K562 (cell line): ENCODE measurements at regions not wholly inside any gene's neighbourhood (a gene's known extent, or its start where the extent isn't known, plus 50 kb on each side); places are given as distances from the start of the nearest gene placed in this dataset.

Experiments used
- ATAC-seq: fragments of 200-7000 bp; cut with Tn5 transposase; 3 replicates; pipeline ENCODE4 v1.9.1; 2020; ENCODE audit warnings: moderate library complexity
- BruUV-seq: library from RNA; stranded (reverse); fragments of 400-500 nt; replicated peaks from 2 replicates; lab custom pipeline; 2021; lab: Mats Ljungman, UMichigan
- CTCF ChIA-PET: fragments of 300-600 bp; formaldehyde crosslinking; extraction: SDS; loops from one replicate; lab custom pipeline; 2021; ENCODE audit warnings: low intra/inter-chr PET ratio; lab: Yijun Ruan, JAX
- POLR2A ChIA-PET: fragments of 300-600, 350-650 bp; sonication (Branson Sonifier 250); formaldehyde crosslinking; extraction: SDS; loops from one replicate; lab custom pipeline; 2021; ENCODE audit warnings: antibody characterized with exemption, inconsistent platforms; lab: Yijun Ruan, JAX
- DNase-seq, 4 experiments: peaks; one replicate each; pipeline versions ENCODE4 v3.0.0 to v3.0.0-alpha.2; 2011 to 2018; ENCODE audit warnings: low spot score in 3 of 4, mixed read lengths in 3 of 4; ENCODE audit errors: extremely low read depth in 1 of 4
- FAIRE-seq: peaks from 2 replicates; lab custom pipeline; 2011; peaks lifted over from hg19 to GRCh38; lab: Jason Lieb, UNC
- H2AFZ ChIP-seq: 2 replicates; pipeline ENCODE4 v1.6.0; 2011; ENCODE audit warnings: low read depth, low read length, control low read depth, inconsistent platforms
- H3K27ac ChIP-seq: fragments of 200-600 bp; 3 replicates; pipeline ENCODE4 v1.8.0; 2011; ENCODE audit warnings: low read depth, mild to moderate bottlenecking, control low read depth, inconsistent platforms, low read length, moderate library complexity, mixed read lengths; ENCODE audit errors: extremely low read depth
- H3K27me3 ChIP-seq, 2 experiments: fragments of 300-600 bp in 1 of 2; 2 replicates in 1 of 2; 3 replicates in 1 of 2; pipeline versions ENCODE4 v1.6.0 to v1.8.0; 2011; ENCODE audit warnings: inconsistent platforms in 2 of 2, low read length in 2 of 2, mild to moderate bottlenecking in 1 of 2, mixed read lengths in 1 of 2, moderate library complexity in 1 of 2; ENCODE audit not compliant: control insufficient read depth in 2 of 2, insufficient read depth in 2 of 2
- H3K36me3 ChIP-seq: fragments of 300-600 bp; 3 replicates; pipeline ENCODE4 v1.8.0; 2011; ENCODE audit warnings: mild to moderate bottlenecking, low read length, inconsistent platforms; ENCODE audit not compliant: control insufficient read depth, insufficient read depth
- H3K4me1 ChIP-seq, 2 experiments: fragments of 200-600 bp in 1 of 2; replicated peaks in 1 of 2; 2 replicates in 1 of 2; 3 replicates in 1 of 2; pipeline versions ENCODE4 v1.5.1 to v1.8.0; 2011; ENCODE audit warnings: inconsistent platforms in 2 of 2, low read length in 2 of 2, mild to moderate bottlenecking in 1 of 2, mixed read lengths in 1 of 2, moderate library complexity in 1 of 2; ENCODE audit not compliant: control insufficient read depth in 2 of 2, insufficient read depth in 2 of 2
- H3K4me2 ChIP-seq: 2 replicates; pipeline ENCODE4 v1.6.1; 2011; ENCODE audit warnings: low read length, control low read depth, inconsistent platforms, mixed read lengths; ENCODE audit not compliant: insufficient read depth
- H3K4me3 ChIP-seq: fragments of 200-600 bp; sonication (generic), shearing (Covaris generic); 2 replicates; pipeline ENCODE4 v1.5.1; 2016; ENCODE audit warnings: control low read depth, inconsistent platforms
- H3K79me2 ChIP-seq: fragments of 200-600 bp; 3 replicates; pipeline ENCODE4 v1.8.0; 2011; ENCODE audit warnings: low read length, inconsistent platforms; ENCODE audit not compliant: control insufficient read depth, insufficient read depth
- H3K9ac ChIP-seq, 2 experiments: 2 replicates each; pipeline versions ENCODE4 v1.6.0 to v1.6.1; 2011; ENCODE audit warnings: low read depth in 2 of 2, low read length in 2 of 2, control low read depth in 1 of 2, inconsistent platforms in 1 of 2, mild to moderate bottlenecking in 1 of 2, mixed read lengths in 1 of 2; ENCODE audit not compliant: insufficient read depth in 1 of 2
- H3K9me1 ChIP-seq: one replicate; pipeline ENCODE4 v1.6.0; 2011; ENCODE audit warnings: inconsistent platforms, mild to moderate bottlenecking, low read length, moderate library complexity; ENCODE audit not compliant: control insufficient read depth, insufficient read depth
- H3K9me3 ChIP-seq: replicated peaks from 2 replicates; pipeline ENCODE4 v1.5.1; 2011; ENCODE audit warnings: low read depth, low read length, inconsistent platforms; ENCODE audit not compliant: control insufficient read depth, insufficient read depth
- H4K20me1 ChIP-seq: replicated peaks from 2 replicates; pipeline ENCODE4 v1.6.1; 2011; ENCODE audit warnings: low read length, inconsistent platforms, mixed read lengths; ENCODE audit not compliant: control insufficient read depth, insufficient read depth
- ATF3 ChIP-seq, 2 experiments: fragments of 450-650 bp in 1 of 2; sonication (generic) in 1 of 2; formaldehyde crosslinking in 1 of 2; IDR thresholded peaks in 1 of 2; conservative IDR thresholded peaks in 1 of 2; 2 replicates each; pipeline versions ENCODE4 v1.6.1 to v1.8.1; 2016 to 2023; ENCODE audit warnings: mild to moderate bottlenecking in 2 of 2, moderate library complexity in 2 of 2, inconsistent platforms in 1 of 2, missing genetic modification reagents in 1 of 2
- ATF7 ChIP-seq: fragments of 450-650 bp; IDR thresholded peaks from 2 replicates; pipeline ENCODE4 v1.7.1; 2014; ENCODE audit warnings: mild to moderate bottlenecking, moderate library complexity
- CAMTA2 ChIP-seq: fragments of 250-450 bp; sonication (Bioruptor Pico); conservative IDR thresholded peaks from 2 replicates; pipeline ENCODE4 v1.5.1; 2022
- DACH1 ChIP-seq: fragments of 450-650 bp; IDR thresholded peaks from 2 replicates; pipeline ENCODE4 v1.6.1; 2018; ENCODE audit not compliant: partially characterized antibody
- ELK1 ChIP-seq: sonication (generic); formaldehyde crosslinking; IDR thresholded peaks from 2 replicates; pipeline ENCODE4 v1.8.1; 2022; ENCODE audit warnings: missing genetic modification reagents
- FOXP1 ChIP-seq: sonication (generic); formaldehyde crosslinking; IDR thresholded peaks from 2 replicates; pipeline ENCODE4 v1.8.0; 2022; ENCODE audit warnings: mild to moderate bottlenecking, missing genetic modification reagents
- HDAC8 ChIP-seq: fragments of 450-650 bp; IDR thresholded peaks from 2 replicates; pipeline ENCODE4 v1.6.1; 2016; ENCODE audit warnings: mild to moderate bottlenecking, missing genetic modification characterization, moderate library complexity, missing compliant biosample characterization
- IFI16 ChIP-seq: fragments of 250-450 bp; sonication (Bioruptor Pico); IDR thresholded peaks from 2 replicates; pipeline ENCODE4 v2.1.2; 2022; ENCODE audit warnings: mild to moderate bottlenecking, inconsistent platforms
- NUFIP1 ChIP-seq: fragments of 450-650 bp; IDR thresholded peaks from 2 replicates; pipeline ENCODE4 v1.6.1; 2018; ENCODE audit not compliant: partially characterized antibody
- RB1 ChIP-seq: fragments of 450-650 bp; IDR thresholded peaks from 2 replicates; pipeline ENCODE4 v1.6.1; 2017; ENCODE audit warnings: low read depth, mild to moderate bottlenecking
- SMARCA5 ChIP-seq: fragments of 450-650 bp; IDR thresholded peaks from 2 replicates; pipeline ENCODE4 v1.6.1; 2016
- SMARCE1 ChIP-seq: fragments of 450-650 bp; IDR thresholded peaks from 2 replicates; pipeline ENCODE4 v1.7.1; 2016; ENCODE audit warnings: mild to moderate bottlenecking
- ZBTB5 ChIP-seq: fragments of 450-650 bp; IDR thresholded peaks from 2 replicates; pipeline ENCODE4 v1.6.1; 2017; ENCODE audit warnings: antibody characterized with exemption
- ZNF764 ChIP-seq: fragments of 250-450 bp; sonication (Bioruptor Pico); IDR thresholded peaks from 2 replicates; pipeline ENCODE4 v1.4.0; 2020; ENCODE audit warnings: low read depth, mild to moderate bottlenecking, moderate library complexity
- WGBS: fragments of 100-300 bp; shearing (Covaris generic); methylation state at CpG from one replicate; pipeline ENCODE4 v1.1.6; 2016; ENCODE audit warnings: low coverage, mixed read lengths; ENCODE audit not compliant: insufficient coverage; ENCODE audit errors: missing lambda C conversion rate; 5-methylcytosine and 5-hydroxymethylcytosine counted together
- in situ Hi-C: fragments of 300-500 bp; cut with MboI; formaldehyde crosslinking; loops from 4 replicates; pipeline ENCODE4 v1.15.0; 2018; ENCODE audit warnings: inconsistent platforms, mixed read lengths
- intact Hi-C: fragments of 100-400 bp; cut with micrococcal nuclease; formaldehyde crosslinking; loops from 2 replicates; pipeline ENCODE4 v1.14.2; 2022

- TF ChIP-seq ATF3 (IDR thresholded peaks at IDR 0.05) = no peak
- TF ChIP-seq ATF3 (CRISPR knock-in tag; conservative IDR thresholded peaks at IDR 0.05) = no peak
- TF ChIP-seq CAMTA2 = no peak
- no peak for TF ChIP-seq HDAC8 (tag)
- no peak for TF ChIP-seq NUFIP1
- no peak for TF ChIP-seq SMARCE1
- TF ChIP-seq ELK1 = no peak
- no peak for TF ChIP-seq ATF7
Observed at GRCh38 chr6:137290601-137291261, 71.5 kb upstream of the IFNGR1 start (continued).

GRCh38 chr6:137286916-137287315 lies 67.7 kb upstream of the IFNGR1 start:
- intact Hi-C loops (no loop called here), in situ Hi-C loops (no loop called here)
- Histone ChIP-seq H3K4me3 (no peak overlapping the region), H3K9me1 (no peaks in the 10 kb centered on the region), H4K20me1 (no peaks in the 10 kb centered on the region), H3K4me1 (no peaks in the 10 kb centered on the region; a peak in 1 of 5 replicates), H3K9me3 (no peaks in the 10 kb centered on the region), H3K27ac (no peak overlapping the region), H2AFZ (no peak overlapping the region), H3K4me2 (no peak overlapping the region), H3K9ac (no peak overlapping the region)
- DNase-seq = no peak
- ChIA-PET CTCF (no interaction called here), POLR2A (interaction anchor here (0.7 kb wide), 1 partner anchor 77 kb away, joined by 4 read pairs; no protein-coding TSS in a partner anchor)
- BruUV-seq = no TSS peak
- TF ChIP-seq IFI16 (no peak), DACH1 (no peak), ZNF764 (CRISPR knock-in tag) (no peak), SMARCA5 (no peak), ZBTB5 (no peak), RB1 (no peak), FOXP1 (CRISPR knock-in tag) (no peak)
- TF ChIP-seq, all 486 proteins: peak for 0
- Histone ChIP-seq H3K79me2 (no peaks in the 10 kb centered on the region), H3K27me3 (peaks cover 0 to 5% of the 10 kb centered on the region in 2 experiments; a peak in 1 of 5 replicates), H3K36me3 (no peaks in the 10 kb centered on the region)
- no peak for ATAC-seq
- 0% methylated on average over 1 of the region's 1 CpG for WGBS
- no peak for FAIRE-seq
